Loucy (cell line): ENCODE measurements at regions not wholly inside any gene's neighbourhood (a gene's known extent, or its start where the extent isn't known, plus 50 kb on each side); places are given as distances from the start of the nearest gene placed in this dataset.

Experiments used
- CTCF ChIP-seq: fragments of 200-600 bp; sonication (generic); conservative IDR thresholded peaks from 2 replicates; pipeline ENCODE4 v1.5.1; 2014; ENCODE audit warnings: mild to moderate bottlenecking, antibody characterized with exemption, low read length
- EZH2phosphoT487 ChIP-seq: fragments of 200-600 bp; IDR thresholded peaks from 2 replicates; pipeline ENCODE4 v1.6.1; 2018; ENCODE audit warnings: antibody characterized with exemption, mild to moderate bottlenecking, moderate library complexity, borderline replicate concordance

- TF ChIP-seq CTCF, result no peak
- no peak for TF ChIP-seq EZH2phosphoT487
Observed at GRCh38 chr13:86960876-86961275, 710.3 kb upstream of the SLITRK5 start.
